ENCODE measurements at regions not wholly inside any gene's neighbourhood (a gene's known extent, or its start where the extent isn't known, plus 50 kb on each side); places are given as distances from the start of the nearest gene placed in this dataset.

DNA sequence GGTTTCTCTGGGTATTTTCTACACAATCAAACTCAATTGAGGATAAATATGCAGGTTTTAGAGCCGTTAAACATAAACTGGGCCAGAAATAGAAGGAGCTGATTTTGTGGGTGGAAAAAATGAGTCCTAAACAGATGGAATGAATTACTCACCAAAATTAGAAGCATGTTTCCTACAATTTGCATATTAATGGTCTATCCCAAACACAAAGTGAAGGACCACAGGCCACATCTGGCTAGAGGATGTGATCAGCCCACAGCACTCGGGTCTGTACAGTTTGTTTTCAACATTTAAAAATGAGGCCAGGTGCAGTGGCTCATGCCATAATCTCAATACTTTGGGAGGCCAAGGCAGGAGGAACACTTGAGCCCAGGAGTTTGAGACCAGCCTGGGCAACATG is 296.3 kb downstream of the PREX1 start:
- TF ChIP-seq POLR2A (IDR thresholded peaks at IDR 0.05; ENCODE audit: low read depth), result no peak
- TF ChIP-seq, protein P1, sequence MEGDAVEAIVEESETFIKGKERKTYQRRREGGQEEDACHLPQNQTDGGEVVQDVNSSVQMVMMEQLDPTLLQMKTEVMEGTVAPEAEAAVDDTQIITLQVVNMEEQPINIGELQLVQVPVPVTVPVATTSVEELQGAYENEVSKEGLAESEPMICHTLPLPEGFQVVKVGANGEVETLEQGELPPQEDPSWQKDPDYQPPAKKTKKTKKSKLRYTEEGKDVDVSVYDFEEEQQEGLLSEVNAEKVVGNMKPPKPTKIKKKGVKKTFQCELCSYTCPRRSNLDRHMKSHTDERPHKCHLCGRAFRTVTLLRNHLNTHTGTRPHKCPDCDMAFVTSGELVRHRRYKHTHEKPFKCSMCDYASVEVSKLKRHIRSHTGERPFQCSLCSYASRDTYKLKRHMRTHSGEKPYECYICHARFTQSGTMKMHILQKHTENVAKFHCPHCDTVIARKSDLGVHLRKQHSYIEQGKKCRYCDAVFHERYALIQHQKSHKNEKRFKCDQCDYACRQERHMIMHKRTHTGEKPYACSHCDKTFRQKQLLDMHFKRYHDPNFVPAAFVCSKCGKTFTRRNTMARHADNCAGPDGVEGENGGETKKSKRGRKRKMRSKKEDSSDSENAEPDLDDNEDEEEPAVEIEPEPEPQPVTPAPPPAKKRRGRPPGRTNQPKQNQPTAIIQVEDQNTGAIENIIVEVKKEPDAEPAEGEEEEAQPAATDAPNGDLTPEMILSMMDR (IDR thresholded peaks at IDR 0.05), result no peak
- no peak for TF ChIP-seq POLR2AphosphoS5 (IDR thresholded peaks at IDR 0.05)
